ENCODE measurements at regions not wholly inside any gene's neighbourhood (a gene's known extent, or its start where the extent isn't known, plus 50 kb on each side); places are given as distances from the start of the nearest gene placed in this dataset.

GRCh38 chr3:59267021-59267420 is 217.2 kb upstream of the CFAP20DC start:
- ATAC-seq (ENCODE audit: insufficient number of reproducible peaks, low FRiP score, low read depth), result no peak
- Histone ChIP-seq H3K36me3 (no peaks in the 10 kb centered on the region), H3K4me1 (ENCODE audit: control insufficient read depth in 1 of 2, low read depth in 2 of 2) (no peaks in the 10 kb centered on the region), H3K27me3 (replicated peaks; ENCODE audit: insufficient read depth) (no peaks in the 10 kb centered on the region), H3K4me3 (no peak overlapping the region), H3K27ac (no peak overlapping the region), H3K9me3 (no peaks in the 10 kb centered on the region)
- TF ChIP-seq CTCF (IDR thresholded peaks at IDR 0.05), result no peak
- DNase-seq (ENCODE audit: low spot score), result no peak

- H3K27ac ChIP-seq, result no peak overlapping the region
- ATAC-seq (ENCODE audit: insufficient number of reproducible peaks, low FRiP score, low read depth) (no peak), DNase-seq (ENCODE audit: low spot score) (no peak)
- no peaks in the 10 kb centered on the region for H3K36me3 ChIP-seq
- no peak overlapping the region for H3K4me3 ChIP-seq
- no peaks in the 10 kb centered on the region for H3K9me3 ChIP-seq
- no peaks in the 10 kb centered on the region for H3K4me1 ChIP-seq (ENCODE audit: control insufficient read depth in 1 of 2, low read depth in 2 of 2)
- TF ChIP-seq CTCF (IDR thresholded peaks at IDR 0.05), result no peak
- no peaks in the 10 kb centered on the region for H3K27me3 ChIP-seq (replicated peaks; ENCODE audit: insufficient read depth)
These were observed 216.7 kb upstream of the CFAP20DC start for GRCh38 chr3:59266551-59266950.

GRCh38 chr3:59265566-59265965 is 215.7 kb upstream of the CFAP20DC start:
- Histone ChIP-seq H3K27ac (no peak overlapping the region), H3K4me3 (no peak overlapping the region), H3K27me3 (replicated peaks; ENCODE audit: insufficient read depth) (no peaks in the 10 kb centered on the region), H3K9me3 (no peaks in the 10 kb centered on the region), H3K36me3 (no peaks in the 10 kb centered on the region), H3K4me1 (ENCODE audit: control insufficient read depth in 1 of 2, low read depth in 2 of 2) (no peaks in the 10 kb centered on the region)
- no peak for DNase-seq (ENCODE audit: low spot score)
- ATAC-seq (ENCODE audit: insufficient number of reproducible peaks, low FRiP score, low read depth), result no peak
- TF ChIP-seq CTCF (IDR thresholded peaks at IDR 0.05), result no peak

GRCh38 chr3:59264366-59264765 is 214.5 kb upstream of the CFAP20DC start:
- ATAC-seq (ENCODE audit: insufficient number of reproducible peaks, low FRiP score, low read depth), result no peak
- no peaks in the 10 kb centered on the region for H3K36me3 ChIP-seq
- no peak overlapping the region for H3K27ac ChIP-seq
- no peaks in the 10 kb centered on the region for H3K4me1 ChIP-seq (ENCODE audit: control insufficient read depth in 1 of 2, low read depth in 2 of 2)
- no peak for TF ChIP-seq CTCF (IDR thresholded peaks at IDR 0.05)
- no peak for DNase-seq (ENCODE audit: low spot score)
- H3K27me3 ChIP-seq (replicated peaks; ENCODE audit: insufficient read depth), result no peaks in the 10 kb centered on the region
- no peak overlapping the region for H3K4me3 ChIP-seq
- H3K9me3 ChIP-seq, result no peaks in the 10 kb centered on the region

- no peaks in the 10 kb centered on the region for H3K4me1 ChIP-seq (ENCODE audit: control insufficient read depth in 1 of 2, low read depth in 2 of 2)
- TF ChIP-seq CTCF (IDR thresholded peaks at IDR 0.05), result no peak
- H3K4me3 ChIP-seq, result no peak overlapping the region
- H3K36me3 ChIP-seq, result no peaks in the 10 kb centered on the region
- H3K27ac ChIP-seq, result no peak overlapping the region
- no peaks in the 10 kb centered on the region for H3K27me3 ChIP-seq (replicated peaks; ENCODE audit: insufficient read depth)
- ATAC-seq (ENCODE audit: insufficient number of reproducible peaks, low FRiP score, low read depth) (no peak), DNase-seq (ENCODE audit: low spot score) (no peak)
- H3K9me3 ChIP-seq, result no peaks in the 10 kb centered on the region
These were observed 213.3 kb upstream of the CFAP20DC start for GRCh38 chr3:59263152-59263551.
